KMS-11 (cell line): ENCODE measurements at regions not wholly inside any gene's neighbourhood (a gene's known extent, or its start where the extent isn't known, plus 50 kb on each side); places are given as distances from the start of the nearest gene placed in this dataset.

ENCODE experiments used
- H2AFZ ChIP-seq: fragments of 200-600 bp; sonication (generic); 2 replicates; pipeline ENCODE4 v1.6.1; 2016; ENCODE audit warnings: antibody characterized with exemption, mixed run types, low read depth
- H3K27ac ChIP-seq: fragments of 200-600 bp; sonication (generic); 2 replicates; pipeline ENCODE4 v1.6.1; 2016; ENCODE audit warnings: mild to moderate bottlenecking, mixed run types
- H3K27me3 ChIP-seq: fragments of 200-600 bp; sonication (generic); 2 replicates; pipeline ENCODE4 v1.6.1; 2017; ENCODE audit warnings: mild to moderate bottlenecking, low read depth, mixed run types, moderate library complexity; ENCODE audit not compliant: insufficient read depth
- H3K36me3 ChIP-seq: fragments of 200-600 bp; sonication (generic); 2 replicates; pipeline ENCODE4 v1.6.1; 2017; ENCODE audit warnings: mild to moderate bottlenecking, mixed run types; ENCODE audit not compliant: insufficient read depth
- H3K4me1 ChIP-seq: fragments of 200-600 bp; sonication (generic); 2 replicates; pipeline ENCODE4 v1.6.1; 2016; ENCODE audit warnings: mild to moderate bottlenecking, low read depth, mixed run types; ENCODE audit not compliant: poor library complexity, severe bottlenecking
- H3K4me2 ChIP-seq: fragments of 200-600 bp; sonication (generic); 2 replicates; pipeline ENCODE4 v1.7.0; 2016; ENCODE audit warnings: mild to moderate bottlenecking, mixed run types
- H3K4me3 ChIP-seq: fragments of 200-600 bp; sonication (generic); IDR thresholded peaks from 2 replicates; pipeline ENCODE4 v1.6.1; 2017; ENCODE audit warnings: low read depth, low read length, mixed read lengths; ENCODE audit not compliant: insufficient read depth
- H3K79me2 ChIP-seq: fragments of 200-600 bp; sonication (generic); 2 replicates; pipeline ENCODE4 v1.6.1; 2016; ENCODE audit warnings: low read depth, mixed run types; ENCODE audit not compliant: insufficient read depth
- H3K9ac ChIP-seq: fragments of 200-600 bp; sonication (generic); 2 replicates; pipeline ENCODE4 v1.6.1; 2016; ENCODE audit warnings: mild to moderate bottlenecking, mixed run types
- H4K20me1 ChIP-seq: fragments of 200-600 bp; sonication (generic); 2 replicates; pipeline ENCODE4 v1.6.1; 2016; ENCODE audit warnings: mild to moderate bottlenecking, mixed run types; ENCODE audit not compliant: insufficient read depth
- TF ChIP-seq, protein P1 (sequence below): fragments of 200-600 bp; sonication (generic); conservative IDR thresholded peaks from 2 replicates; pipeline ENCODE4 v1.6.1; 2017; ENCODE audit warnings: low read depth, mild to moderate bottlenecking, antibody characterized with exemption, low read length, moderate library complexity, mixed read lengths

DNA sequence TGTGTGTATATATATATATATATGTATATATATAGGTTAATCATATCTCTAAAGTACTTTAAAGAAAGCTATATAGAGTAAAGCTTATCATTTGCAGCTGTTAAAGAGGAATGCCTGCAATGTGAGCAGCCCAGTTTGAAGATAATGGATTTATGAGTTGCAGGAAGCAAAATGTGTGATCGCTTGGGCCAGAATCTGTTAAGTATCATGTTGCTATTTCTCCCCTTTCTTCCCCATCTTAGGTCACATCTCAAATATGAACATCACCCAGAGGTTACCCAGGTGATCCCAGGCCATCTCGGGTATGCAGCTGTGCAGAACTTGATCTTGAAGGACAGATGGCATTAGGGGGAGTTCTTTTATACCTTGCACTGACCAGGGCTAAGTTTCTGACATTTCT is 316.5 kb downstream of the MTX2 start:
- H3K27ac ChIP-seq = no peak overlapping the region

GRCh38 chr2:176589287-176589686 is 320.0 kb downstream of the MTX2 start:
- Histone ChIP-seq H3K4me1 (no peaks in the 10 kb centered on the region), H3K36me3 (no peaks in the 10 kb centered on the region), H3K79me2 (no peaks in the 10 kb centered on the region), H3K4me3 (no peak overlapping the region), H3K27me3 (no peaks in the 10 kb centered on the region), H3K9ac (no peak overlapping the region), H2AFZ (no peak overlapping the region), H3K4me2 (no peak overlapping the region), H4K20me1 (no peaks in the 10 kb centered on the region), H3K27ac (no peak overlapping the region)
- TF ChIP-seq, protein P1, sequence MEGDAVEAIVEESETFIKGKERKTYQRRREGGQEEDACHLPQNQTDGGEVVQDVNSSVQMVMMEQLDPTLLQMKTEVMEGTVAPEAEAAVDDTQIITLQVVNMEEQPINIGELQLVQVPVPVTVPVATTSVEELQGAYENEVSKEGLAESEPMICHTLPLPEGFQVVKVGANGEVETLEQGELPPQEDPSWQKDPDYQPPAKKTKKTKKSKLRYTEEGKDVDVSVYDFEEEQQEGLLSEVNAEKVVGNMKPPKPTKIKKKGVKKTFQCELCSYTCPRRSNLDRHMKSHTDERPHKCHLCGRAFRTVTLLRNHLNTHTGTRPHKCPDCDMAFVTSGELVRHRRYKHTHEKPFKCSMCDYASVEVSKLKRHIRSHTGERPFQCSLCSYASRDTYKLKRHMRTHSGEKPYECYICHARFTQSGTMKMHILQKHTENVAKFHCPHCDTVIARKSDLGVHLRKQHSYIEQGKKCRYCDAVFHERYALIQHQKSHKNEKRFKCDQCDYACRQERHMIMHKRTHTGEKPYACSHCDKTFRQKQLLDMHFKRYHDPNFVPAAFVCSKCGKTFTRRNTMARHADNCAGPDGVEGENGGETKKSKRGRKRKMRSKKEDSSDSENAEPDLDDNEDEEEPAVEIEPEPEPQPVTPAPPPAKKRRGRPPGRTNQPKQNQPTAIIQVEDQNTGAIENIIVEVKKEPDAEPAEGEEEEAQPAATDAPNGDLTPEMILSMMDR = no peak

More for the DNA sequence above, 316.5 kb downstream of the MTX2 start:
- Histone ChIP-seq H3K36me3 (no peaks in the 10 kb centered on the region), H4K20me1 (no peaks in the 10 kb centered on the region), H3K4me2 (no peak overlapping the region), H2AFZ (no peak overlapping the region), H3K4me3 (no peak overlapping the region), H3K27me3 (no peaks in the 10 kb centered on the region), H3K9ac (no peak overlapping the region), H3K4me1 (no peaks in the 10 kb centered on the region), H3K79me2 (no peaks in the 10 kb centered on the region)
- TF ChIP-seq, protein P1 = no peak

GRCh38 chr2:176589825-176590440 is 320.7 kb downstream of the MTX2 start:
- Histone ChIP-seq H3K4me2 (no peak overlapping the region), H3K27ac (no peak overlapping the region), H3K4me1 (no peaks in the 10 kb centered on the region), H3K9ac (no peak overlapping the region), H3K79me2 (no peaks in the 10 kb centered on the region), H4K20me1 (no peaks in the 10 kb centered on the region), H2AFZ (no peak overlapping the region), H3K27me3 (no peaks in the 10 kb centered on the region), H3K36me3 (no peaks in the 10 kb centered on the region), H3K4me3 (no peak overlapping the region)
- TF ChIP-seq, protein P1 = no peak

GRCh38 chr2:176592216-176592615 is 323.0 kb downstream of the MTX2 start:
- H3K4me1 ChIP-seq = no peaks in the 10 kb centered on the region
- TF ChIP-seq, protein P1 = no peak
- H2AFZ ChIP-seq = no peak overlapping the region

More at GRCh38 chr2:176592216-176592615, 323.0 kb downstream of the MTX2 start:
- Histone ChIP-seq H3K27me3 (no peaks in the 10 kb centered on the region), H3K4me2 (no peak overlapping the region), H3K9ac (no peak overlapping the region), H4K20me1 (no peaks in the 10 kb centered on the region), H3K79me2 (no peaks in the 10 kb centered on the region), H3K27ac (no peak overlapping the region), H3K36me3 (no peaks in the 10 kb centered on the region), H3K4me3 (no peak overlapping the region)
